Upper lobe of left lung (tissue), 4 donors: ENCODE measurements at regions not wholly inside any gene's neighbourhood (a gene's known extent, or its start where the extent isn't known, plus 50 kb on each side); places are given as distances from the start of the nearest gene placed in this dataset.

Experiments
- POLR2A ChIP-seq, 4 donors: fragments of 450-650 bp; IDR thresholded peaks; one replicate each; pipeline ENCODE4 v1.5.1; 2016 to 2017; ENCODE audit warnings: antibody characterized with exemption in 4 of 4, mild to moderate bottlenecking in 2 of 4
- POLR2AphosphoS5 ChIP-seq, 2 donors: sonication (generic); formaldehyde crosslinking; IDR thresholded peaks; one replicate each; pipeline ENCODE4 v1.5.1; 2017; ENCODE audit warnings: antibody characterized with exemption in 2 of 2

DNA sequence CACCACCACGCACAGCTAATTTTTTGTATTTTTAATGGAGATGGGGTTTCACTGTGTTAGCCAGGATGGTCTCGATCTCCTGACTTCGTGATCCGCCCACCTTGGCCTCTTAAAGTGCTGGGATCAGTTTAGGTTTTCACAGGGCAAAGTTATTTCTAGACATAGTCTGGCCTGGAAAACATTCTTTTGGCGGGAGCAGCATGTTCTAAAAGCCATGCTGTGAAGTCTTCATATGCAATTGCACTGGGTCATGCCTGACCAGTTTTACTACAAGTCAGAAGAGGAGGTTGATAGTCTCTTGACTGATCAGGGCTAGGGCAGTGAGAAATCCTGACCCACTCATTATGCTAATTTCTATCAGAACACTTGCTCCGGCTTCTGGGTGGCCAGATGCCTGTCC, 131.6 kb upstream of the POU3F1 start:
- TF ChIP-seq POLR2A (IDR thresholded peaks at IDR 0.05) (no peak), POLR2AphosphoS5 (IDR thresholded peaks at IDR 0.05) (no peak)
